Neuron (in vitro differentiated cells): ENCODE measurements at regions not wholly inside any gene's neighbourhood (a gene's known extent, or its start where the extent isn't known, plus 50 kb on each side); places are given as distances from the start of the nearest gene placed in this dataset.

Source experiments
- H2AFZ ChIP-seq: one replicate; pipeline ENCODE4 v1.6.1; 2013; ENCODE audit warnings: low read depth, mild to moderate bottlenecking, inconsistent platforms, low read length, moderate library complexity
- H3K27me3 ChIP-seq: one replicate; pipeline ENCODE4 v1.6.1; 2013; ENCODE audit warnings: low read length; ENCODE audit not compliant: insufficient read depth
- H3K36me3 ChIP-seq: one replicate; pipeline ENCODE4 v1.6.1; 2013; ENCODE audit warnings: low read length; ENCODE audit not compliant: insufficient read depth
- H3K4me1 ChIP-seq: one replicate; pipeline ENCODE4 v1.6.1; 2013; ENCODE audit warnings: low read length; ENCODE audit not compliant: insufficient read depth
- H3K4me3 ChIP-seq: 2 replicates; pipeline ENCODE4 v1.5.1; 2013; ENCODE audit warnings: mild to moderate bottlenecking, low read length, moderate library complexity
- H3K9me3 ChIP-seq: one replicate; pipeline ENCODE4 v1.6.1; 2013; ENCODE audit warnings: low read length

- Histone ChIP-seq H3K9me3 (no peaks in the 10 kb centered on the region), H3K4me1 (no peaks in the 10 kb centered on the region), H3K27me3 (no peaks in the 10 kb centered on the region), H3K36me3 (no peaks in the 10 kb centered on the region), H2AFZ (no peak overlapping the region), H3K4me3 (no peak overlapping the region)
These were observed 165.8 kb upstream of the TCF4 start for GRCh38 chr18:55753643-55754263.

DNA sequence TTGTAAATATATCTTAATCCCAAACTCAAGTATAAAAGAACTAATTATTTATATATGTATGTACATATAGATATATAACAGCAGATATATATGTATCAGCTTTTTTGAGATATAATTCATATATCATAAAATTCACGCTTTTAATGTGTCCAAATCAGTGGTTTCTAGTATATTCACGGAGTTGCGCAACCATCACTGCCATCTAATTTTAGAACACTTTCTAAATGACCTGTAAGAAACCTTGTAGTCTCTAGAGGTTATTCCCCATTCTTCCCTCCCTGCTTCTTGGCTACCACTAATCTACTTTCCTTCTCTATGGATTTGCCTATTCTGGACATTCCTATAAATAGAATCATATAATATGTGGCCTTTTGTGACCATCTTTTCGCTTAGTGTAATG lies 163.5 kb upstream of the TCF4 start:
- Histone ChIP-seq H3K36me3 (no peaks in the 10 kb centered on the region), H3K9me3 (no peaks in the 10 kb centered on the region), H3K27me3 (no peaks in the 10 kb centered on the region), H3K4me3 (no peak overlapping the region), H2AFZ (no peak overlapping the region), H3K4me1 (no peaks in the 10 kb centered on the region)

DNA sequence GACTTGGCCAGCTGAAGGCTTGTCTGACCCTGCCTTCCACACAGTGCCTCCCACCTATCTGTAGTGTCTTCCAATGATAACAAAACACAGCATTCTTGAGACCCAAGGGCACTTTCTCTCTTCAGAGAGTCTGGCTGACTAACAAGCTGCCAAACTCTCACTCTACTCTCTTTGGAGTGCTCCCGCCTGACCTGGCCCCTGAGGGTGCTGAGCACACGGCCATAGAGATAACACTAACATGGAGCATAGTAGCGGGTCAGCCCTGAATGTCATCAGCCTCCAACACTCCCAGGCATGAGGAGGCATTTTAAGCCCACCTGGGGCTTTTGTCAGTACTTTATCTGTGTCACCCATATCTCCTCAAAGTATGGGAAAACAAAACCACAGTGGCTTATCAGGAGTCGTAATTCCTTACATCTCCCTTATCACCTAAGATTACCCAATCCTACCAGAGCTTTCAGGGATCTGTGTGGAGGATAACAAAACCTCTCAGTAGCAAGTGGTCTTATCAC lies 160.3 kb upstream of the TCF4 start:
- Histone ChIP-seq H3K9me3 (no peaks in the 10 kb centered on the region), H3K4me1 (no peaks in the 10 kb centered on the region), H3K4me3 (no peak overlapping the region), H3K36me3 (no peaks in the 10 kb centered on the region), H2AFZ (no peak overlapping the region), H3K27me3 (no peaks in the 10 kb centered on the region)

- Histone ChIP-seq H3K27me3 (no peaks in the 10 kb centered on the region), H2AFZ (no peak overlapping the region), H3K36me3 (no peaks in the 10 kb centered on the region), H3K4me3 (no peak overlapping the region), H3K9me3 (no peaks in the 10 kb centered on the region), H3K4me1 (no peaks in the 10 kb centered on the region)
These were observed 156.2 kb upstream of the TCF4 start for GRCh38 chr18:55744206-55744605.

DNA sequence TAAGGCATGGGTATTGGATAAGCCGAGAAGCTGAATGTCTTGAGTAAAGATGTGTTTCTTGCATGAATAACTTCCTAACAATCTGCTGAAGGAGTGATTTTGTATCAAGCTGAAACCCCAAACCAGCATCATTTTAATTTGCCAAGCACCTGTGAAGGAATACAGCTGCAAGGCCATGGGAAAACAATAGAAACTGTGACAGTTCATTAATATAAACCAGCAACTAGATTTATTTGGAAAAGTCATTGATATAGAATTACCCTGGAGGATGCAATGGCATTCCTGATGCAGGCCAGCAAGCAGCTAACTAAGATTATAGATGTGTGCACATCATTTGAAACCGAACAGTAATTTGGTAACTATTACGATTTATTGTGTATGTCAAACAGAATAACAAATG lies 155.7 kb upstream of the TCF4 start:
- Histone ChIP-seq H3K4me3 (no peak overlapping the region), H3K4me1 (no peaks in the 10 kb centered on the region), H3K36me3 (no peaks in the 10 kb centered on the region), H3K9me3 (no peaks in the 10 kb centered on the region), H3K27me3 (no peaks in the 10 kb centered on the region), H2AFZ (no peak overlapping the region)

GRCh38 chr18:55743133-55743532 lies 155.1 kb upstream of the TCF4 start:
- Histone ChIP-seq H3K9me3 (no peaks in the 10 kb centered on the region), H3K27me3 (no peaks in the 10 kb centered on the region), H3K4me1 (no peaks in the 10 kb centered on the region), H2AFZ (no peak overlapping the region), H3K36me3 (no peaks in the 10 kb centered on the region), H3K4me3 (no peak overlapping the region)

- no peaks in the 10 kb centered on the region for H3K9me3 ChIP-seq
- H3K4me3 ChIP-seq, result no peak overlapping the region
- no peak overlapping the region for H2AFZ ChIP-seq
- no peaks in the 10 kb centered on the region for H3K4me1 ChIP-seq
- H3K27me3 ChIP-seq, result no peaks in the 10 kb centered on the region
- no peaks in the 10 kb centered on the region for H3K36me3 ChIP-seq
These were observed 151.5 kb upstream of the TCF4 start for GRCh38 chr18:55739488-55739887.

DNA sequence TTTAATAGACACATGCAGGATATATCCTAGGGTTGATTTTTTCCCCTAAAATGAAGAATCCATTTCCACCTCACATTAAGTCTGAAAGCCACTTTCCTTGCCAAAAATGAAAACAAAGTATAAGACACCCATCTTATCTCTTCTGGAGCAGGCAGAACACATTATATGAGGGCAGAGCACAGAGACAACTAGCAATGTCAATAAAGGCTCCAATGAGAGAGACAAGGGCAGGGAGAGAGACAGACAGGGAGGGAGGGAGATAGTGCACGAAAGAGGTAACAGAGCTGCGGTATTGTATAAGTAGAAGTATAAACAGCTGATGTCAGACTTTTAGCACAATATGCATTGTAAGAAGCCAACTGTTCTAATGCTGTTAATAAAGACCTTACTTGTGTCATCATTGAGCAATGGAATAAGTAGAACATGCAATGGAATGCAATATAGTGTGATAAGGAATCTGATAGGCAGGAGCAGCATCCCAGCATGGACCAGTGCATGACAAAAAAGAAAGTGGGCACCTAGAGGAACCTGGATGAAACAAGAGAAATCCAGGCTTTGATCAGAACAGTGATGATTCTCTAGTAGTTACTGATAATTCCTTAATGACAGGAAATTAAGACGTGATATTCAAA lies 150.6 kb upstream of the TCF4 start:
- H3K4me3 ChIP-seq, result no peak overlapping the region
- no peaks in the 10 kb centered on the region for H3K27me3 ChIP-seq
- H3K4me1 ChIP-seq, result no peaks in the 10 kb centered on the region
- H3K9me3 ChIP-seq, result no peaks in the 10 kb centered on the region
- H3K36me3 ChIP-seq, result no peaks in the 10 kb centered on the region
- H2AFZ ChIP-seq, result no peak overlapping the region

DNA sequence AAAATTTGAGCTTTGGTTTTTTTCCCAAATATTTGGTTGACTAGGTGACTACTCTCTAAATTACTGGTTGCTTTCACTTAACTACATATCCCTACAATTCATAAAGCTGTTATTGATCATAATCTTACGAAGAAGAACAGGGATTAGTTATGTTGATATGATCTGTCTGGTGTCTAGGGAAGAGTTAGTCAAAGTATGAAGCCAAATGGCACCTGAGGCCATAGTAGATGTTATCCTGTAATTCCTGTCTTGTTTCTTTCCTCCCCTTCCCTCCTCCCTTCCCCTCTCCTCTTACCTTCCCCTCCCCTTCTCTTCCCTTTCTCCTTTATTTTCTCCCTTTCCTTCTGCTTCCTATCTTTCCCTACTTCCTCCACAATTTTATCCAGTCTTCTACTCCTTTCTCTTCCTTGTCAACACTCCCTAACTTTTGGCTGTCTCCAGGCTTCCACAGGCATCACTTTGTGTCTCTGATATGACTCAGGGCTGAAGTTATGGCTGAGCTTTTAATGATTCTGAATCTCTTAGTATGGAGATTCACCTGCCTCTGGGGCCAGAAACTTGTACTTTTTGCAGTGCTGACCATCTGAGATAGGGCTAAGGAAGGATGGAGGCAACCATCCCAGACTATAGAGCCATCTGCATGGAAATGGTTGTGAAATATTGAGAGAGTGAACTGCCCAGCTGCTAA lies 149.9 kb upstream of the TCF4 start:
- Histone ChIP-seq H3K4me3 (no peak overlapping the region), H3K4me1 (no peaks in the 10 kb centered on the region), H2AFZ (no peak overlapping the region), H3K36me3 (no peaks in the 10 kb centered on the region), H3K27me3 (no peaks in the 10 kb centered on the region), H3K9me3 (no peaks in the 10 kb centered on the region)

- H3K4me1 ChIP-seq, result no peaks in the 10 kb centered on the region
- H3K4me3 ChIP-seq, result no peak overlapping the region
- H3K36me3 ChIP-seq, result no peaks in the 10 kb centered on the region
- no peaks in the 10 kb centered on the region for H3K9me3 ChIP-seq
- H3K27me3 ChIP-seq, result no peaks in the 10 kb centered on the region
- H2AFZ ChIP-seq, result no peak overlapping the region
These were observed 149.3 kb upstream of the TCF4 start for GRCh38 chr18:55737266-55737665.

DNA sequence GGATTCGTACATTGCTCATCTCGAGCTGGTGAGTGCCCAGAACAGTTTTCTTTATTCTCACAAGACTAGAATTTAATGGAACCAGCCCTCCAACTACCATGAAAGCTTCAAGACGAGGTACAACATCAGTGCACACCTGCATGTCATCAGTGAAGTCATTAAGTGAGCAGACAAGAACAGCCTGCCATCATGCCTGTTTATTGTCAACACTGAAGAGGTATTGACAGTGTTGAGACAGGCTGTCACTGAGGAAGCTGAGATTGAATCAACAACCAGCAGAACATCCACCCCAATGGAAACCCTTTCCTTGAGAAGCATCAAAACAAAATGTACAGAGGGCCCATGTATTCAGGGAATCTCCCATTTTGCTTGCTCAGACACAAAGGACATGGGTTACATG lies 148.0 kb upstream of the TCF4 start:
- H2AFZ ChIP-seq, result no peak overlapping the region
- H3K27me3 ChIP-seq, result no peaks in the 10 kb centered on the region
- no peaks in the 10 kb centered on the region for H3K9me3 ChIP-seq
- H3K4me3 ChIP-seq, result no peak overlapping the region
- no peaks in the 10 kb centered on the region for H3K36me3 ChIP-seq
- H3K4me1 ChIP-seq, result no peaks in the 10 kb centered on the region

DNA sequence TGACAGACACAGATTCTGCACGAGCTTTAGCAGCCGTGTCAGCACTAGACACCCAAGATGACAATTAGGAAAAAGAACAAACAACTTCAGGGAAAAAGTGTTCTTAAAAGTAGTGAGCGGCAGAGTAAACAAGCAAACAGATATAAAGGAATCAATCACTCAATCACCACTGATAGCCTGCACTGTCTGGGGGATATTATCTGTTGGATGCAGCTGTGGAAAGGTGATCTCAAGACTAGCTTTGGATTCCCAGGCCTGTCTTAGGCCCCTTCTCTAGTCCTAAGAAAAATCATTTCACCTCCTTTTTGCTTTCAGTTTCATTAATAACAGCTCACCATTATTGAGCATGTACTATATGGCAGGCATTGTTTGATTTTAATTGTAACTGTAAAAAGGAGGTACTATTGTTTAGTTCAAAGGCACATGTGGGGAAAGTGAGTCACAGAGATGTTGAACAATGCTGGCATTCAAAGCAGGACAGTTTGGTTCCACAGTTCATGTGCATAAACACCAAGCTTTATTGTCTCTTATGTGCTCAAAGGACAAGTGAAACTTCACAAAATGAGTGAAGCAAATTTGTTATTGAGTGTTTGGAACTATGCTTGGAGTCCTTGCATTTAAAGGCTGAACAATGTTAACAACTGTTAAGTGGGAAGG lies 147.3 kb upstream of the TCF4 start:
- no peaks in the 10 kb centered on the region for H3K9me3 ChIP-seq
- no peak overlapping the region for H2AFZ ChIP-seq
- H3K4me1 ChIP-seq, result no peaks in the 10 kb centered on the region
- no peaks in the 10 kb centered on the region for H3K36me3 ChIP-seq
- H3K4me3 ChIP-seq, result no peak overlapping the region
- H3K27me3 ChIP-seq, result no peaks in the 10 kb centered on the region
